Uterus (tissue), 3 donors: ENCODE measurements at regions not wholly inside any gene's neighbourhood (a gene's known extent, or its start where the extent isn't known, plus 50 kb on each side); places are given as distances from the start of the nearest gene placed in this dataset.

Source experiments
- DNase-seq, 2 donors: peaks; one replicate each; pipeline ENCODE4 v3.0.0-alpha.2; 2019 to 2020
- H3K27ac ChIP-seq, 2 donors: fragments of 200-600 bp; sonication (generic); 1 replicate in 1 of 2; 2 replicates in 1 of 2; pipeline ENCODE4 v1.5.1; 2016 to 2018
- H3K27me3 ChIP-seq, 2 donors: fragments of 200-600 bp; sonication (generic); one replicate each; pipeline ENCODE4 v1.5.1; 2018 to 2019; ENCODE audit warnings: control low read depth in 1 of 2
- H3K36me3 ChIP-seq, 2 donors: fragments of 200-600 bp; sonication (generic); one replicate each; pipeline ENCODE4 v1.5.1; 2019; ENCODE audit warnings: control low read depth in 1 of 2
- H3K4me1 ChIP-seq, 2 donors: fragments of 200-600 bp; sonication (generic); one replicate each; pipeline ENCODE4 v1.5.1; 2018 to 2019; ENCODE audit warnings: control low read depth in 1 of 2
- H3K4me3 ChIP-seq, 2 donors: fragments of 200-600 bp; sonication (generic); 1 replicate in 1 of 2; 2 replicates in 1 of 2; pipeline ENCODE4 v1.5.1; 2018 to 2019; ENCODE audit warnings: mild to moderate bottlenecking in 1 of 2
- H3K9me3 ChIP-seq, 2 donors: fragments of 200-600 bp; sonication (generic); one replicate each; pipeline ENCODE4 v1.5.1; 2019; ENCODE audit warnings: control low read depth in 1 of 2
- CTCF ChIP-seq, 4 experiments: fragments of 200-600 bp in 2 of 4; fragments of 450-650 bp in 2 of 4; sonication (generic) in 2 of 4; IDR thresholded peaks; one replicate each; pipeline ENCODE4 v1.5.1; 2016 to 2019; ENCODE audit warnings: antibody characterized with exemption in 4 of 4, mild to moderate bottlenecking in 2 of 4, moderate library complexity in 1 of 4
- POLR2A ChIP-seq, 2 donors: fragments of 450-650 bp; IDR thresholded peaks; one replicate each; pipeline ENCODE4 v1.6.1; 2016; ENCODE audit warnings: antibody characterized with exemption in 2 of 2, mild to moderate bottlenecking in 1 of 2, moderate library complexity in 1 of 2
- intact Hi-C: fragments of 100-400 bp; cut with DNase I; formaldehyde crosslinking; loops from one replicate; pipeline ENCODE4 v1.15.1; 2023; ENCODE audit warnings: low total_unique reads
- donor health status: DM: yes; HTN: yes; CAD: no.

- Histone ChIP-seq H3K27me3 (no peaks in the 10 kb centered on the region), H3K4me1 (no peaks in the 10 kb centered on the region), H3K9me3 (no peaks in the 10 kb centered on the region), H3K27ac (no peak overlapping the region), H3K4me3 (no peak overlapping the region), H3K36me3 (no peaks in the 10 kb centered on the region)
- intact Hi-C loops: no loop called here
- DNase-seq: no peak
- TF ChIP-seq CTCF (IDR thresholded peaks at IDR 0.05) (no peak), POLR2A (IDR thresholded peaks at IDR 0.05) (no peak)
These were observed 381.5 kb downstream of the UQCRFS1 start for GRCh38 chr19:28831462-28831861.

GRCh38 chr19:28829762-28830161 is 383.2 kb downstream of the UQCRFS1 start:
- Histone ChIP-seq H3K4me3 (no peak overlapping the region), H3K27ac (no peak overlapping the region)
- TF ChIP-seq POLR2A (IDR thresholded peaks at IDR 0.05): no peak
- TF ChIP-seq CTCF (IDR thresholded peaks at IDR 0.05): no peak

GRCh38 chr19:28829359-28829758 is 383.6 kb downstream of the UQCRFS1 start:
- Histone ChIP-seq H3K9me3 (no peaks in the 10 kb centered on the region), H3K27me3 (no peaks in the 10 kb centered on the region), H3K36me3 (no peaks in the 10 kb centered on the region), H3K27ac (no peak overlapping the region), H3K4me3 (no peak overlapping the region), H3K4me1 (no peaks in the 10 kb centered on the region)
- DNase-seq: no peak
- intact Hi-C loops: no loop called here
- no peak for TF ChIP-seq POLR2A (IDR thresholded peaks at IDR 0.05)
- no peak for TF ChIP-seq CTCF (IDR thresholded peaks at IDR 0.05)

More at GRCh38 chr19:28829762-28830161, 383.2 kb downstream of the UQCRFS1 start:
- no peaks in the 10 kb centered on the region for H3K4me1 ChIP-seq
- no peak for DNase-seq
- intact Hi-C loops: no loop called here
- H3K9me3 ChIP-seq: no peaks in the 10 kb centered on the region
- no peaks in the 10 kb centered on the region for H3K36me3 ChIP-seq
- H3K27me3 ChIP-seq: no peaks in the 10 kb centered on the region

GRCh38 chr19:28828276-28828870 is 384.6 kb downstream of the UQCRFS1 start:
- H3K4me3 ChIP-seq: no peak overlapping the region
- H3K4me1 ChIP-seq: no peaks in the 10 kb centered on the region
- DNase-seq: no peak
- no peak overlapping the region for H3K27ac ChIP-seq
- H3K9me3 ChIP-seq: no peaks in the 10 kb centered on the region
- no peaks in the 10 kb centered on the region for H3K27me3 ChIP-seq
- no peak for TF ChIP-seq POLR2A (IDR thresholded peaks at IDR 0.05)
- no peak for TF ChIP-seq CTCF (IDR thresholded peaks at IDR 0.05)
- intact Hi-C loops: no loop called here
- no peaks in the 10 kb centered on the region for H3K36me3 ChIP-seq

- H3K27me3 ChIP-seq: no peaks in the 10 kb centered on the region
- H3K9me3 ChIP-seq: no peaks in the 10 kb centered on the region
- intact Hi-C loops: no loop called here
- H3K4me1 ChIP-seq: no peaks in the 10 kb centered on the region
- H3K36me3 ChIP-seq: no peaks in the 10 kb centered on the region
- TF ChIP-seq CTCF (IDR thresholded peaks at IDR 0.05): no peak
- TF ChIP-seq POLR2A (IDR thresholded peaks at IDR 0.05): no peak
- no peak overlapping the region for H3K4me3 ChIP-seq
- DNase-seq: no peak
- H3K27ac ChIP-seq: no peak overlapping the region
These were observed 385.6 kb downstream of the UQCRFS1 start for GRCh38 chr19:28827382-28827781.
